Mucosa of rectum (tissue), 2 donors: ENCODE measurements at regions not wholly inside any gene's neighbourhood (a gene's known extent, or its start where the extent isn't known, plus 50 kb on each side); places are given as distances from the start of the nearest gene placed in this dataset.
"Not testable (repeated sequence)": the region's sequence is repeated elsewhere in the genome, so short reads cannot be mapped to it uniquely, and the experiment has no call there.

Experiments
- H3K27ac ChIP-seq, 2 donors: one replicate each; pipeline ENCODE4 v1.7.0; 2013; ENCODE audit warnings: inconsistent platforms in 2 of 2, low read depth in 2 of 2, low read length in 2 of 2
- H3K27me3 ChIP-seq, 2 donors: one replicate each; pipeline ENCODE4 v1.7.0; 2013; ENCODE audit warnings: low read length in 2 of 2; ENCODE audit not compliant: control insufficient read depth in 2 of 2, insufficient read depth in 2 of 2
- H3K36me3 ChIP-seq, 2 donors: one replicate each; pipeline ENCODE4 v1.7.0; 2013; ENCODE audit warnings: low read length in 2 of 2; ENCODE audit not compliant: control insufficient read depth in 2 of 2, insufficient read depth in 2 of 2
- H3K4me1 ChIP-seq, 2 donors: one replicate each; pipeline ENCODE4 v1.7.0; 2013; ENCODE audit warnings: low read length in 2 of 2, mild to moderate bottlenecking in 1 of 2; ENCODE audit not compliant: control insufficient read depth in 2 of 2, insufficient read depth in 2 of 2
- H3K4me3 ChIP-seq, 2 donors: one replicate each; pipeline ENCODE4 v1.7.0; 2013; ENCODE audit warnings: low read length in 2 of 2
- H3K9ac ChIP-seq, 2 donors: one replicate each; pipeline ENCODE4 v1.7.0; 2013; ENCODE audit warnings: low read length in 2 of 2, low read depth in 1 of 2, mild to moderate bottlenecking in 1 of 2
- H3K9me3 ChIP-seq, 2 donors: one replicate each; pipeline ENCODE4 v1.7.0; 2013; ENCODE audit warnings: low read length in 2 of 2; ENCODE audit not compliant: control insufficient read depth in 2 of 2
- donor health status: healthy.
- donor health status: Normal muscosa, but diverticular disease.

DNA sequence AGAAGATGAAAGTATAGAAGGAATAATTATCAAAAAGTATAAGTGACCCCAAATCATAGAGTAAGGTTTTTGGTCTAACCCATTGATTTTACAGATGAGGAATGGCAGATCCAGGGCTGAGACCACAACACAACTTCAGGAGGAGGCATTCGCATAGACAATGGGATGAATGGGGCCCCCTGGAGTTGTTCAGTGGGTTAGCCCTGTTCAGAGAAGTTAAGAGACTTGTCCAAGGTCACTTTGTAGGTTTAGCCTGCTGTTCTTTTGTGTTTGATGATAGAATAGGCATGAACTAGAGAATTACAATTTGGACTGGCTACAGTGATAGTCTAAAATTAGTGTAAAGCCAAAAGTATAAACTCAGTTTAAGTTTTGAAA, 233.9 kb downstream of the KCNRG start:
- H3K27ac ChIP-seq = no peak overlapping the region
- H3K4me3 ChIP-seq = no peak overlapping the region
- H3K9ac ChIP-seq = no peak overlapping the region
- H3K27me3 ChIP-seq = no peaks in the 10 kb centered on the region
- H3K36me3 ChIP-seq = no peaks in the 10 kb centered on the region
- H3K9me3 ChIP-seq = no peaks in the 10 kb centered on the region
- H3K4me1 ChIP-seq = peaks cover 4 to 6% of the 10 kb centered on the region in 2 donors

DNA sequence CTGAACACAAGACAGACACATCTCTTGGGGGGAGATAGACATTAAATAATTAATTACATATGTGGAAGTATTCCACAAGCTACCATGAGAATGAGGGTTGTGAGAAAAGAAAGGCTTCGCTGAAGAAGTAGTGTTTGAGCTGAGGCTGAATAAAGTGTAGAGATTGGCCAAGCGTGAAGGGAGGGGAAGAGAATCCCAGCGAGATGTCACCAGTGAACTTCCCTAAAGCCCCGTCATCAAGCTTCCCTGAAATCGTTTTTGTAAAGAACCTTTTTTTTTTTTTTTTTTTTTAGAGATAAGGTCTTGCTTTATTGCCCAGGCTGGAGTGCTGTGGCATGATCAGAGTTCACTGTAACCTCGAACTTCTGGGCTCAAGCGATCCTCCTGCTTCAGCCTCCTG, 235.2 kb downstream of the KCNRG start:
- no peaks in the 10 kb centered on the region for H3K27me3 ChIP-seq
- no peaks in the 10 kb centered on the region for H3K9me3 ChIP-seq
- no peaks in the 10 kb centered on the region for H3K4me1 ChIP-seq
- H3K36me3 ChIP-seq = no peaks in the 10 kb centered on the region
- no peak overlapping the region for H3K9ac ChIP-seq
- H3K4me3 ChIP-seq = no peak overlapping the region
- no peak overlapping the region for H3K27ac ChIP-seq

DNA sequence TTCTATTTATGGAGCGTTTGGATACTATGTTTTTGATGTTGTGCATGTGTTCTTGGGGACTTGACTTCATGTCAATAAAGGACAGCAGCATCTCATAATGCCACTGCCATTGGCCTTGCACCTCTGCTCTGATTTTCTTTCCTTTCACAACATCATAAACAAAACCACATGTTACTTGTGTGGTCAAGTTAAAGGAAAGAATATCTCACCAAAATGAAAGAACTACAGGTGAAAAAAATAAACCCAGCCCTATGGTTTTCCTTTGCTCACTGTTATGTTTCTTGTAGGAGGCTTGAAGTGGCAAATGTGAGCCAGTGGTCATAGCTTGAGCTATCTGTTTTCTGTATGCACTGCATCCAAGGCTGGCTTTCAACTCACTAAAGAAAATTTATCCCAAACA, 240.4 kb downstream of the KCNRG start:
- no peak overlapping the region for H3K4me3 ChIP-seq
- no peak overlapping the region for H3K27ac ChIP-seq
- H3K9ac ChIP-seq = no peak overlapping the region
- no peaks in the 10 kb centered on the region for H3K27me3 ChIP-seq
- H3K9me3 ChIP-seq = no peaks in the 10 kb centered on the region
- no peaks in the 10 kb centered on the region for H3K4me1 ChIP-seq
- no peaks in the 10 kb centered on the region for H3K36me3 ChIP-seq

DNA sequence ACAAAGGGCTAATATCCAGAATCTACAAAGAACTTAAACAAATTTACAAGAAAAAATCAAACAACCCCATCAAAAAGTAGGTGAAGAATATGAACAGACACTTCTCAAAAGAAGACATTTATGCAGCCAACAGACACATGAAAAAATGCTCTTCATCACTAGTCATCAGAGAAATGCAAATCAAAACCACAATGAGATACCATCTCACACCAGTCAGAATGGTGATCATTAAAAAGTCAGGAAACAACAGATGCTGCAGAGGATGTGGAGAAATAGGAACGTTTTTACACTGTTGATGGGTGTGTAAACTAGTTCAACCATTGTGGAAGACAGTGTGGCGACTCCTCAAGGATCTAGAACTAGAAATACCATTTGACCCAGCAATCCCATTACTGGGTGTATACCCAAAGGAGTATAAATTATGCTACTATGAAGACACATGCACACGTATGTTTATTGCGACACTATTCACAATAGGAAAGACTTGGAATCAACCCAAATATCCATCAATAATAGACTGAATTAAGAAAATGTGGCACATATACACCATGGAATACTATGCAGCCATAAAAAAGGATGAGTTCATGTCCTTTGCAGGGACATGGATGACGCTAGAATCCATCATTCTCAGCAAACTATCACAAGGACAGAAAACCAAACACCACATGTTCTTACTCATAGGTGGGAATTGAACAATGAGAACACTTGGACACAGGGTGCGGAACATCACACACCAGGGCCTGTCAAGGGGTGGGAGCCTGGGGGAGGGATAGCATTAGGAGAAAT, 241.5 kb downstream of the KCNRG start:
- H3K27me3 ChIP-seq, H3K36me3 ChIP-seq, H3K4me1 ChIP-seq, H3K9me3 ChIP-seq, H3K4me3 ChIP-seq, H3K27ac ChIP-seq, H3K9ac ChIP-seq: not testable (repeated sequence)

DNA sequence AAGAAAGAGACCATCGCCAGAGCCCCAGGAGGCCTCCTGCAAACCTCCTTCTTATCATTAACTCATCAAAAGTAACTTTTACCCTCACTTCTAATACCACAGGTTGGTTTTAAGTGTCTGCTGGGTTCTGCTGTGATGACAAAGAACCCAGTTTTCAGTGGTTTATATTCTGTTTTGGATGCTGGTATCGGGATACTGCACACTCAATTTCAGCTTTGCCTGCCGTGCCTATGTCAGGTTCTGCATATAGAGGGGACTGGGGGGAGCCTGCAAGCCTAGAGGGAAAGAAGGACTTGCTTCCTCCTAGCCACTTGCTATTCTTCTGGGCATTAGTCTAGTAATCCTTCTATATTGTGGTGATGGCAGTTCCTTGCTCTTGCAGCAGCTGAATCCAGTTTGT, 242.4 kb downstream of the KCNRG start:
- Histone ChIP-seq H3K9ac (no peak overlapping the region), H3K27ac (no peak overlapping the region)

DNA sequence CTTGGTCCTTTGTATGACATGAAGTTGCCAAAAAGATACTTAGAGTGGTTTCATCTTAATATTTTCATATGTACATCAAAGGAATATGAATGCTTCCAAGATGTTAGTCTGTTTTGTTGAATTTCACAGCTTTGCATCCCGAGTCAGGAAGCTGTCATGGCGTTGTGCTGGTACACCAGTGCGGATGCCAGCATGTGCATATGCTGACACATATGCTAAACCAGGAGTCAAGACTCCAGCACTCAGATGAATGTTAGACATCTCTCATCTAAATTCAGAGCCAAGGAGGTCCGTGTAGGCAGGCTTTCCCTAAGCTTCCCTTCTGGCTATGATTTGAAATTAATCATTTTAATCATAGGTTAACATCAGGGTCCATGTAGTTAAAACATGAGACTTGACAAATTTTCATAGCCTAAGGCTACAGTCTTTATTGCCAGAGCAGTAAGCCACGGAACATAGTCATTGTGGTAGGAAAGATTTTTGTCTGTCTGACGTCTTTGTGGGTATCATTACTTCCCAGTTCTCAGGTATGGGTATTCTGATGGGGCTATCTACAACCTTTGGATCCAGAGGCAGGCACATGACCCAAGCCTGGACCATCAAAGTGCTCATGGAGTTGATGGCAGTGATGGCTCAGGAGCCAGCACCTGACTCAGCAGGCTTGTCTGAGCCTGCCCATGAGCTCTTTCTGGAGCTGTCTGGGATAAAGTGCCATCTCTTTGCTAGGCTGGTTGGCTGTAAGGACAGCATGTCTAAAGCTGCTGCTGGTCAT, 246.1 kb downstream of the KCNRG start:
- no peak overlapping the region for H3K4me3 ChIP-seq
- no peaks in the 10 kb centered on the region for H3K36me3 ChIP-seq
- no peaks in the 10 kb centered on the region for H3K9me3 ChIP-seq
- H3K4me1 ChIP-seq = no peaks in the 10 kb centered on the region
- H3K9ac ChIP-seq = no peak overlapping the region
- H3K27me3 ChIP-seq = no peaks in the 10 kb centered on the region
- no peak overlapping the region for H3K27ac ChIP-seq

More for the DNA sequence above, 242.4 kb downstream of the KCNRG start:
- H3K4me3 ChIP-seq = no peak overlapping the region
- no peaks in the 10 kb centered on the region for H3K27me3 ChIP-seq
- no peaks in the 10 kb centered on the region for H3K9me3 ChIP-seq
- H3K36me3 ChIP-seq = no peaks in the 10 kb centered on the region
- no peaks in the 10 kb centered on the region for H3K4me1 ChIP-seq

DNA sequence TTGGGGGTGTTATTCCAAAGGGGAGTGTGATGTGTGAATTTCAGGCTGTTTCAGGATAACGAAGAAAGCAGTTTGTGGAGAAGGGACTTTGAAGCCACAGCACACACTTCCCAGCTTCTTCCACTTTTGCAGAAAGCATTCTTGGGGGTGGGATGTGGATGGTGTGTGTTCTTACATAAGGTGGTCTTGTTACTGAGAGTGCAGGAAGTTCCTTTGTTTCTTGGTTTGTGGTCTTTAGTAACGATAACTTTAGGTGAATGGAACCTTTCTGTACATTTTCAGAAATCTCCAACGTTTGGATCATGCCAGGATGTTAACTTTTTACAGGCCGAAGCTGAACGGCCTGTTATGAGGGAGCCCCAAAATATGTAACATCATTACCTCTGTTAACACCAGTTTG, 251.8 kb downstream of the KCNRG start:
- Histone ChIP-seq H3K9me3 (no peaks in the 10 kb centered on the region), H3K4me3 (no peak overlapping the region), H3K36me3 (no peaks in the 10 kb centered on the region), H3K4me1 (no peaks in the 10 kb centered on the region), H3K27me3 (no peaks in the 10 kb centered on the region), H3K9ac (no peak overlapping the region), H3K27ac (no peak overlapping the region)

DNA sequence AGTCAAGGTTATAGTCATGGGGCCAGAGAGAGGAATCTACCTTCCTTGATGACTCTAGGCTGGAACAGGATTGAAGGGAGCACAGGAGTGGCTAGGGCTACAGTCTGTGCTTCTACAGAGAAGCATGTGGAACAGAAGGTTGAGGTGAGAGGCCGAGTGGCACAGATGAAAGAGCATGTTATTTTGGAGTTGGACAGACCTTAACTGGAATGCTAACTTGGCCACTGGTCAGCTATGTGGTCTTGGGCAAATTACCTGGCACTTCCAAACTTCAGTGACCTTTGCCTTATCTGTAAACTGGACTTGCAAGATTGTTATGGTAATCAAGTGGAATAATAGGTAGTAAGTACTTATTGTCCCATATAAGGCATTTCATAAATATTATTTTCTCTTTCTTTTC, 252.7 kb downstream of the KCNRG start:
- Histone ChIP-seq H3K27ac (no peak overlapping the region), H3K36me3 (no peaks in the 10 kb centered on the region), H3K4me1 (no peaks in the 10 kb centered on the region), H3K27me3 (no peaks in the 10 kb centered on the region), H3K9me3 (no peaks in the 10 kb centered on the region), H3K4me3 (no peak overlapping the region), H3K9ac (no peak overlapping the region)

DNA sequence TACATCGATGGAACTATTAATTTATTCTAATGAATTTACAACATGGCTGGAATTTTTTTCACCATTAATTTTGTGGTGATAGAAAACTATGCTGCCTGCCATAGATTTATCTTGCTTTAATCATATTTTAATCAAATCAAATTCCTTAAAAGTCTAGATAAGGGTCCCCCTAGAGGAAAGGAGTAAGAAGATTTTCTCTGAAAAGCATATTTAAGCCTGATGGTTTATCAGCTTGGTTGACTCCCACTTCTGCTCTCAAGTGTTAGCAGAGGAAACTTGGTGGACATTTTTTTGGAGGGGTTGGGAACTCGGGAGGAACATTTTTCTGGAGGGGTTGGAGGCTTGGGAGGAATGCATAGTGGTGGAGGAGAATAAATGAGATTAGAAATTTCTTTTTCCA, 253.3 kb downstream of the KCNRG start:
- Histone ChIP-seq H3K9ac (no peak overlapping the region), H3K9me3 (no peaks in the 10 kb centered on the region), H3K36me3 (no peaks in the 10 kb centered on the region), H3K4me1 (no peaks in the 10 kb centered on the region), H3K27ac (no peak overlapping the region), H3K4me3 (no peak overlapping the region), H3K27me3 (no peaks in the 10 kb centered on the region)

DNA sequence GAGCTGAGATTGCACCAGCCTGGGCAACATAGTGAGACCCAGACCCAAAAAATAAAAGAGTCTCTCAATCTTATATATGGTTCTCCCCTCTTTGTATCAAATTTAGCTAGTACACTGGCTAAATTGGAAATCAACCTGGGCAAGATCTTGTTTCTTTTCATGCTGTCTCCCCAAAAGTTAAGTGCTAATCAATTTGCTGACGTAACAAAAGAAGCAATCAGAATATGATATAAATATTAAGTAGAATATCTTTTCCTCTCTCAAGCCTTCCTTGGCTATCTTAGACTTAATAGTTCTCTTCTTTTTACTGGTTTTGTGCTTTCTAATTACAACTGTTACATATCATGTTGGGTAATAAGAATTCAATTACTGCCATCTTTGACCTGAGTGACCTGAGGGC, 258.9 kb downstream of the KCNRG start:
- no peaks in the 10 kb centered on the region for H3K9me3 ChIP-seq
- H3K27me3 ChIP-seq = no peaks in the 10 kb centered on the region
- no peaks in the 10 kb centered on the region for H3K36me3 ChIP-seq
- no peak overlapping the region for H3K4me3 ChIP-seq
- H3K9ac ChIP-seq = no peak overlapping the region
- no peaks in the 10 kb centered on the region for H3K4me1 ChIP-seq
- no peak overlapping the region for H3K27ac ChIP-seq
